B cell (primary cell): ENCODE measurements at regions not wholly inside any gene's neighbourhood (a gene's known extent, or its start where the extent isn't known, plus 50 kb on each side); places are given as distances from the start of the nearest gene placed in this dataset.

Experiments used
- ATAC-seq: fragments of 200-7000 bp; cut with Tn5 transposase; one replicate; pipeline ENCODE4 v1.10.0; 2021; ENCODE audit warnings: low read depth, mild to moderate bottlenecking, moderate number of reproducible peaks, moderate library complexity
- CTCF ChIA-PET: fragments of 350-600 bp; sonication (Branson Sonifier 250); formaldehyde crosslinking; loops from one replicate; lab custom pipeline; 2021; ENCODE audit warnings: antibody characterized with exemption, inconsistent platforms; lab: Charles Lee
- POLR2A ChIA-PET: fragments of 350-600 bp; sonication (Branson Sonifier 250); formaldehyde crosslinking; loops from one replicate; lab custom pipeline; 2021; ENCODE audit warnings: antibody characterized with exemption; lab: Charles Lee
- DNase-seq: peaks from one replicate; pipeline ENCODE4 v3.0.0; 2013
- H2AFZ ChIP-seq: 2 replicates; pipeline ENCODE4 v1.6.1; 2012; ENCODE audit warnings: mild to moderate bottlenecking, low read depth, low read length; ENCODE audit not compliant: insufficient read depth, poor library complexity, severe bottlenecking
- H3K27ac ChIP-seq, 2 donors: 1 replicate in 1 of 2; 2 replicates in 1 of 2; pipeline ENCODE4 v1.5.1; 2012 to 2013; ENCODE audit warnings: low read length in 2 of 2, mild to moderate bottlenecking in 2 of 2, moderate library complexity in 1 of 2
- H3K27me3 ChIP-seq, 4 experiments: fragments of 200-600 bp in 1 of 4; sonication (generic) in 1 of 4; replicated peaks in 1 of 4; 1 replicate in 2 of 4; 2 replicates in 2 of 4; pipeline versions ENCODE4 v1.6.1 to v1.7.0; 2013 to 2016; ENCODE audit warnings: low read length in 3 of 4, mild to moderate bottlenecking in 2 of 4, mixed read lengths in 1 of 4, moderate library complexity in 1 of 4; ENCODE audit not compliant: insufficient read depth in 4 of 4, control insufficient read depth in 3 of 4; ENCODE audit errors: control extremely low read depth in 1 of 4
- H3K36me3 ChIP-seq, 2 experiments: replicated peaks in 1 of 2; 1 replicate in 1 of 2; 2 replicates in 1 of 2; pipeline versions ENCODE4 v1.6.1 to v1.7.1; 2013; ENCODE audit warnings: low read length in 1 of 2; ENCODE audit not compliant: insufficient read depth in 2 of 2, control insufficient read depth in 1 of 2; ENCODE audit errors: control extremely low read depth in 1 of 2, extremely low read depth in 1 of 2
- H3K4me1 ChIP-seq, 2 donors: fragments of 200-600 bp in 1 of 2; sonication (generic) in 1 of 2; 1 replicate in 1 of 2; 2 replicates in 1 of 2; pipeline versions ENCODE4 v1.5.1 to v1.6.1; 2013 to 2017; ENCODE audit warnings: low read length in 2 of 2; ENCODE audit not compliant: control insufficient read depth in 2 of 2, insufficient read depth in 2 of 2
- H3K4me2 ChIP-seq: replicated peaks from 2 replicates; pipeline ENCODE3; 2012; ENCODE audit warnings: mild to moderate bottlenecking, low read depth, low read length; ENCODE audit not compliant: poor library complexity, severe bottlenecking
- H3K4me3 ChIP-seq, 5 experiments: fragments of 200-600 bp in 1 of 5; sonication (generic) in 1 of 5; 1 replicate in 3 of 5; 2 replicates in 2 of 5; pipeline versions ENCODE4 v1.5.1 to v1.7.0; 2011 to 2016; ENCODE audit warnings: low read length in 4 of 5, mild to moderate bottlenecking in 4 of 5, low read depth in 2 of 5, control low read depth in 1 of 5, moderate library complexity in 1 of 5; ENCODE audit not compliant: insufficient read depth in 1 of 5; ENCODE audit errors: control extremely low read depth in 1 of 5, extremely low read depth in 1 of 5
- H3K79me2 ChIP-seq: fragments of 200-600 bp; sonication (generic); one replicate; pipeline ENCODE4 v1.6.0; 2016; ENCODE audit warnings: low read length; ENCODE audit not compliant: control insufficient read depth, insufficient read depth
- H3K9ac ChIP-seq: fragments of 200-600 bp; sonication (generic); 2 replicates; pipeline ENCODE4 v1.6.1; 2017; ENCODE audit warnings: mild to moderate bottlenecking, low read length, moderate library complexity
- H3K9me3 ChIP-seq, 3 donors: one replicate each; pipeline versions ENCODE4 v1.6.1 to v1.7.1; 2013; ENCODE audit warnings: low read length in 2 of 3; ENCODE audit not compliant: control insufficient read depth in 2 of 3, insufficient read depth in 1 of 3; ENCODE audit errors: control extremely low read depth in 1 of 3
- H4K20me1 ChIP-seq: 2 replicates; pipeline ENCODE4 v1.6.0; 2012; ENCODE audit warnings: mild to moderate bottlenecking, low read length; ENCODE audit not compliant: insufficient read depth, control insufficient read depth, poor library complexity, severe bottlenecking
- H3K27ac Mint-ChIP-seq: one replicate; pipeline ENCODE4 v1.8.0; 2021; ENCODE audit warnings: mixed read lengths
- H3K27me3 Mint-ChIP-seq: one replicate; pipeline ENCODE4 v1.8.0; 2021; ENCODE audit warnings: mixed read lengths
- H3K4me1 Mint-ChIP-seq: one replicate; pipeline ENCODE4 v1.8.0; 2021; ENCODE audit warnings: mixed read lengths
- H3K4me3 Mint-ChIP-seq: one replicate; pipeline ENCODE4 v1.8.0; 2021; ENCODE audit warnings: mixed read lengths
- H3K9me3 Mint-ChIP-seq: one replicate; pipeline ENCODE4 v1.8.0; 2022; ENCODE audit warnings: mixed read lengths; ENCODE audit not compliant: insufficient read depth
- EZH2 ChIP-seq: IDR thresholded peaks from 2 replicates; pipeline ENCODE4 v1.6.1; 2012; ENCODE audit warnings: borderline replicate concordance, low read depth, mild to moderate bottlenecking, moderate library complexity, low read length; ENCODE audit not compliant: insufficient read depth, poor library complexity, severe bottlenecking
- WGBS: methylation state at CpG from one replicate; pipeline ENCODE4 v1.1.5; 2013; ENCODE audit warnings: missing lambda C conversion rate; ENCODE audit not compliant: insufficient coverage; 5-methylcytosine and 5-hydroxymethylcytosine counted together
- intact Hi-C: fragments of 100-400 bp; cut with micrococcal nuclease; formaldehyde crosslinking; loops from one replicate; pipeline ENCODE4 v1.10.0; 2022
- TF ChIP-seq, protein P1 (sequence below): fragments of 200-600 bp; IDR thresholded peaks from one replicate; pipeline ENCODE4 v1.8.0; 2022; ENCODE audit warnings: antibody characterized with exemption, mild to moderate bottlenecking

- 95% methylated on average over 3 of the region's 4 CpGs for WGBS
These were observed 96.9 kb upstream of the CTAGE1 start for GRCh38 chr18:22514655-22515054.

GRCh38 chr18:22515250-22515649, 97.5 kb upstream of the CTAGE1 start:
- POLR2A ChIA-PET, result no interaction called here
- Mint-ChIP-seq H3K4me3 (no peak overlapping the region), H3K4me1 (no peaks in the 10 kb centered on the region), H3K27ac (no peak overlapping the region), H3K27me3 (no peaks in the 10 kb centered on the region), H3K9me3 (no peaks in the 10 kb centered on the region)
- WGBS, result 96% methylated on average over 6 of the region's 9 CpGs
- intact Hi-C loops, result no loop called here
- Histone ChIP-seq H3K4me3 (no peak overlapping the region), H4K20me1 (no peaks in the 10 kb centered on the region), H3K4me1 (no peaks in the 10 kb centered on the region), H3K9ac (no peak overlapping the region), H3K9me3 (peaks cover 0 to 10% (median 0%) of the 10 kb centered on the region in 3 donors), H3K27ac (no peak overlapping the region), H3K4me2 (no peak overlapping the region), H3K36me3 (no peaks in the 10 kb centered on the region), H3K79me2 (no peaks in the 10 kb centered on the region), H3K27me3 (no peaks in the 10 kb centered on the region), H2AFZ (no peak overlapping the region)
- no peak for DNase-seq
- ATAC-seq, result no peak
- CTCF ChIA-PET, result interaction anchor here (0.6 kb wide), 1 partner anchor 215 kb away, joined by 4 read pairs; no protein-coding TSS in a partner anchor
- TF ChIP-seq, protein P1, sequence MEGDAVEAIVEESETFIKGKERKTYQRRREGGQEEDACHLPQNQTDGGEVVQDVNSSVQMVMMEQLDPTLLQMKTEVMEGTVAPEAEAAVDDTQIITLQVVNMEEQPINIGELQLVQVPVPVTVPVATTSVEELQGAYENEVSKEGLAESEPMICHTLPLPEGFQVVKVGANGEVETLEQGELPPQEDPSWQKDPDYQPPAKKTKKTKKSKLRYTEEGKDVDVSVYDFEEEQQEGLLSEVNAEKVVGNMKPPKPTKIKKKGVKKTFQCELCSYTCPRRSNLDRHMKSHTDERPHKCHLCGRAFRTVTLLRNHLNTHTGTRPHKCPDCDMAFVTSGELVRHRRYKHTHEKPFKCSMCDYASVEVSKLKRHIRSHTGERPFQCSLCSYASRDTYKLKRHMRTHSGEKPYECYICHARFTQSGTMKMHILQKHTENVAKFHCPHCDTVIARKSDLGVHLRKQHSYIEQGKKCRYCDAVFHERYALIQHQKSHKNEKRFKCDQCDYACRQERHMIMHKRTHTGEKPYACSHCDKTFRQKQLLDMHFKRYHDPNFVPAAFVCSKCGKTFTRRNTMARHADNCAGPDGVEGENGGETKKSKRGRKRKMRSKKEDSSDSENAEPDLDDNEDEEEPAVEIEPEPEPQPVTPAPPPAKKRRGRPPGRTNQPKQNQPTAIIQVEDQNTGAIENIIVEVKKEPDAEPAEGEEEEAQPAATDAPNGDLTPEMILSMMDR, result no peak
- no peak for TF ChIP-seq EZH2

More at GRCh38 chr18:22514655-22515054, 96.9 kb upstream of the CTAGE1 start:
- Histone ChIP-seq H3K27me3 (no peaks in the 10 kb centered on the region), H3K36me3 (no peaks in the 10 kb centered on the region), H3K79me2 (no peaks in the 10 kb centered on the region), H3K4me1 (no peaks in the 10 kb centered on the region), H3K27ac (no peak overlapping the region), H3K9ac (no peak overlapping the region), H3K9me3 (peaks cover 0 to 10% (median 0%) of the 10 kb centered on the region in 3 donors), H2AFZ (no peak overlapping the region), H3K4me3 (no peak overlapping the region), H4K20me1 (no peaks in the 10 kb centered on the region), H3K4me2 (no peak overlapping the region)
- Mint-ChIP-seq H3K27me3 (no peaks in the 10 kb centered on the region), H3K27ac (no peak overlapping the region), H3K4me1 (no peaks in the 10 kb centered on the region), H3K9me3 (peaks cover 3% of the 10 kb centered on the region), H3K4me3 (no peak overlapping the region)
- DNase-seq (no peak), ATAC-seq (no peak)
- POLR2A ChIA-PET, result no interaction called here
- intact Hi-C loops, result no loop called here
- TF ChIP-seq, protein P1, result no peak
- no peak for TF ChIP-seq EZH2
- CTCF ChIA-PET, result no interaction called here
